OCI-LY7 (cell line): ENCODE measurements at regions not wholly inside any gene's neighbourhood (a gene's known extent, or its start where the extent isn't known, plus 50 kb on each side); places are given as distances from the start of the nearest gene placed in this dataset.
"Not testable (repeated sequence)": the region's sequence is repeated elsewhere in the genome, so short reads cannot be mapped to it uniquely, and the experiment has no call there.

Source experiments
- BruUV-seq: library from RNA; stranded (reverse); fragments of 400-500 nt; replicated peaks from 2 replicates; lab custom pipeline; 2021; lab: Mats Ljungman, UMichigan
- CTCF ChIA-PET: fragments of 300-600 bp; sonication (Branson Sonifier 250); formaldehyde crosslinking; loops from one replicate; lab custom pipeline; 2022; ENCODE audit warnings: antibody characterized with exemption; ENCODE audit not compliant: unreplicated experiment; lab: Charles Lee
- POLR2A ChIA-PET: fragments of 300-600 bp; sonication (Branson Sonifier 250); formaldehyde crosslinking; loops from one replicate; lab custom pipeline; 2022; ENCODE audit warnings: antibody characterized with exemption; lab: Charles Lee
- DNase-seq: peaks from one replicate; pipeline ENCODE4 v3.0.0-alpha.2; 2015; ENCODE audit warnings: low spot score
- H2AFZ ChIP-seq: fragments of 200-600 bp; sonication (generic), shearing (Covaris generic); 2 replicates; pipeline ENCODE4 v1.6.1; 2014; ENCODE audit warnings: mild to moderate bottlenecking, antibody characterized with exemption, low read length, moderate library complexity
- H3K27ac ChIP-seq: fragments of 200-600 bp; sonication (generic); 2 replicates; pipeline ENCODE4 v1.5.1; 2014; ENCODE audit warnings: mixed run types, low read depth, mild to moderate bottlenecking, moderate library complexity, low read length, inconsistent platforms; ENCODE audit not compliant: poor library complexity, severe bottlenecking
- H3K36me3 ChIP-seq: fragments of 200-600 bp; sonication (generic); 2 replicates; pipeline ENCODE4 v1.6.1; 2014; ENCODE audit warnings: mild to moderate bottlenecking, antibody characterized with exemption, low read length, moderate library complexity, mixed read lengths; ENCODE audit not compliant: insufficient read depth
- H3K4me1 ChIP-seq: fragments of 200-600 bp; sonication (generic); 2 replicates; pipeline ENCODE4 v1.5.1; 2014; ENCODE audit warnings: mild to moderate bottlenecking, low read length; ENCODE audit not compliant: insufficient read depth, poor library complexity, severe bottlenecking
- H3K4me2 ChIP-seq: fragments of 200-600 bp; sonication (generic); 2 replicates; pipeline ENCODE4 v1.6.1; 2014; ENCODE audit warnings: mild to moderate bottlenecking, low read length
- H3K4me3 ChIP-seq: fragments of 200-600 bp; sonication (generic); 2 replicates; pipeline ENCODE4 v1.5.1; 2014; ENCODE audit warnings: mild to moderate bottlenecking, low read depth, low read length; ENCODE audit not compliant: poor library complexity, severe bottlenecking
- H3K79me2 ChIP-seq: fragments of 200-600 bp; sonication (generic); 2 replicates; pipeline ENCODE4 v1.6.1; 2016; ENCODE audit warnings: low read depth, mild to moderate bottlenecking, low read length, moderate library complexity, mixed read lengths; ENCODE audit not compliant: insufficient read depth
- H3K9me2 ChIP-seq: fragments of 200-600 bp; sonication (generic); 2 replicates; pipeline ENCODE4 v1.6.1; 2016; ENCODE audit warnings: mild to moderate bottlenecking, low read length, mixed read lengths; ENCODE audit not compliant: insufficient read depth
- H3K9me3 ChIP-seq: fragments of 200-600 bp; sonication (generic); 2 replicates; pipeline ENCODE4 v1.6.1; 2014; ENCODE audit warnings: mild to moderate bottlenecking, mixed run types, low read length, mixed read lengths
- H4K20me1 ChIP-seq: fragments of 200-600 bp; sonication (generic); 2 replicates; pipeline ENCODE4 v1.6.1; 2014; ENCODE audit warnings: mild to moderate bottlenecking, antibody characterized with exemption, low read length, moderate library complexity, mixed read lengths; ENCODE audit not compliant: insufficient read depth
- CTCF ChIP-seq: fragments of 200-600 bp; sonication (generic); conservative IDR thresholded peaks from 2 replicates; pipeline ENCODE4 v1.5.1; 2014; ENCODE audit warnings: mild to moderate bottlenecking, antibody characterized with exemption, low read length, moderate library complexity, mixed read lengths
- EZH2phosphoT487 ChIP-seq: fragments of 200-600 bp; sonication (generic); IDR thresholded peaks from 2 replicates; pipeline ENCODE4 v1.6.1; 2018; ENCODE audit warnings: low read depth, borderline replicate concordance, mild to moderate bottlenecking, mixed run types, antibody characterized with exemption, low read length, moderate library complexity, mixed read lengths
- intact Hi-C: fragments of 100-400 bp; cut with micrococcal nuclease; formaldehyde crosslinking; loops from one replicate; pipeline ENCODE4 v1.10.0; 2022; ENCODE audit not compliant: unreplicated experiment

- no peak overlapping the region for H3K4me3 ChIP-seq
- no peaks in the 10 kb centered on the region for H3K79me2 ChIP-seq
- ChIA-PET POLR2A (interaction anchor here (1.0 kb wide), 1 partner anchor 8 kb away, joined by 4 read pairs; no protein-coding TSS in a partner anchor), CTCF (no interaction called here)
- no peak overlapping the region for H3K27ac ChIP-seq
- H4K20me1 ChIP-seq: no peaks in the 10 kb centered on the region
- no peaks in the 10 kb centered on the region for H3K9me2 ChIP-seq
- DNase-seq: no peak
- no peaks in the 10 kb centered on the region for H3K36me3 ChIP-seq
- H3K9me3 ChIP-seq: no peaks in the 10 kb centered on the region
- H2AFZ ChIP-seq: no peak overlapping the region
- BruUV-seq: no TSS peak
- H3K4me1 ChIP-seq: no peaks in the 10 kb centered on the region
- TF ChIP-seq EZH2phosphoT487: no peak
- no peak for TF ChIP-seq CTCF
- H3K4me2 ChIP-seq: no peak overlapping the region
- intact Hi-C loops: no loop called here
These were observed 236.8 kb downstream of the FAT3 start for GRCh38 chr11:92461447-92461846.

- intact Hi-C loops: no loop called here
- Histone ChIP-seq H2AFZ (no peak overlapping the region), H3K4me2 (no peak overlapping the region), H3K79me2 (no peaks in the 10 kb centered on the region), H3K9me3 (no peaks in the 10 kb centered on the region), H3K4me1 (no peaks in the 10 kb centered on the region), H3K9me2 (no peaks in the 10 kb centered on the region), H3K27ac (no peak overlapping the region), H3K4me3 (no peak overlapping the region), H4K20me1 (no peaks in the 10 kb centered on the region), H3K36me3 (no peaks in the 10 kb centered on the region)
- ChIA-PET POLR2A (no interaction called here), CTCF (no interaction called here)
- TF ChIP-seq EZH2phosphoT487 (no peak), CTCF (no peak)
- no TSS peak for BruUV-seq
- DNase-seq: no peak
These were observed 238.2 kb downstream of the FAT3 start for GRCh38 chr11:92462821-92463220.

GRCh38 chr11:92464822-92465221 is 240.2 kb downstream of the FAT3 start:
- no peaks in the 10 kb centered on the region for H3K79me2 ChIP-seq
- TF ChIP-seq CTCF (no peak), EZH2phosphoT487 (no peak)
- ChIA-PET CTCF (no interaction called here), POLR2A (no interaction called here)
- H3K27ac ChIP-seq: no peak overlapping the region
- H3K9me3 ChIP-seq: no peaks in the 10 kb centered on the region
- H2AFZ ChIP-seq: no peak overlapping the region
- H3K4me1 ChIP-seq: no peaks in the 10 kb centered on the region
- H3K4me3 ChIP-seq: no peak overlapping the region
- no peaks in the 10 kb centered on the region for H3K36me3 ChIP-seq
- no TSS peak for BruUV-seq
- H3K9me2 ChIP-seq: no peaks in the 10 kb centered on the region
- no peak for DNase-seq
- no peaks in the 10 kb centered on the region for H4K20me1 ChIP-seq
- intact Hi-C loops: no loop called here
- H3K4me2 ChIP-seq: no peak overlapping the region

- H3K36me3 ChIP-seq, H3K9me3 ChIP-seq, intact Hi-C loops, H3K79me2 ChIP-seq, H2AFZ ChIP-seq, POLR2A ChIA-PET, H3K4me3 ChIP-seq, H4K20me1 ChIP-seq, H3K4me2 ChIP-seq, CTCF ChIA-PET, H3K27ac ChIP-seq, H3K4me1 ChIP-seq, H3K9me2 ChIP-seq, DNase-seq, BruUV-seq: not testable (repeated sequence)
These were observed 240.8 kb downstream of the FAT3 start for GRCh38 chr11:92465410-92465809.
